GM18868 (cell line): ENCODE measurements at regions not wholly inside any gene's neighbourhood (a gene's known extent, or its start where the extent isn't known, plus 50 kb on each side); places are given as distances from the start of the nearest gene placed in this dataset.
"Not testable (repeated sequence)": the region's sequence is repeated elsewhere in the genome, so short reads cannot be mapped to it uniquely, and the experiment has no call there.

Experiments used
- ATAC-seq: cut with Tn5 transposase; IDR thresholded peaks from one replicate; pipeline ENCODE4 v1.9.1; 2021; ENCODE audit warnings: mild to moderate bottlenecking, moderate library complexity; ENCODE audit not compliant: unreplicated experiment

GRCh38 chr11:88061111-88061510, 114.1 kb downstream of the RAB38 start:
- ATAC-seq, result no peak

- ATAC-seq, result no peak
Measured at GRCh38 chr11:88059326-88059725, 115.9 kb downstream of the RAB38 start.

- ATAC-seq, result no peak
Measured at GRCh38 chr11:88051396-88051795, 123.8 kb downstream of the RAB38 start.

- no peak for ATAC-seq
Measured at GRCh38 chr11:88050247-88050646, 125.0 kb downstream of the RAB38 start.

GRCh38 chr11:88045288-88045687, 130.0 kb downstream of the RAB38 start:
- not testable (repeated sequence) for ATAC-seq

- not testable (repeated sequence) for ATAC-seq
Measured at GRCh38 chr11:88044658-88045057, 130.6 kb downstream of the RAB38 start.

- ATAC-seq, result no peak
Measured at GRCh38 chr11:88043149-88043548, 132.1 kb downstream of the RAB38 start.

GRCh38 chr11:88042647-88043046, 132.6 kb downstream of the RAB38 start:
- ATAC-seq, result no peak

- no peak for ATAC-seq
Measured at GRCh38 chr11:88042238-88042637, 133.0 kb downstream of the RAB38 start.

- no peak for ATAC-seq
Measured at GRCh38 chr11:88041679-88042078, 133.6 kb downstream of the RAB38 start.

GRCh38 chr11:88040148-88040496, 135.1 kb downstream of the RAB38 start:
- no peak for ATAC-seq

- ATAC-seq, result no peak
Measured at GRCh38 chr11:88039476-88040147, 135.6 kb downstream of the RAB38 start.

GRCh38 chr11:88038063-88038462, 137.2 kb downstream of the RAB38 start:
- no peak for ATAC-seq

- no peak for ATAC-seq
Measured at GRCh38 chr11:88036701-88037100, 138.5 kb downstream of the RAB38 start.

- ATAC-seq, result no peak
Measured at GRCh38 chr11:88035271-88035670, 140.0 kb downstream of the RAB38 start.

GRCh38 chr11:88017666-88018065, 157.6 kb downstream of the RAB38 start:
- ATAC-seq, result no peak

GRCh38 chr11:88016392-88017170, 158.7 kb downstream of the RAB38 start:
- peak; percentile 91 for ATAC-seq

GRCh38 chr11:88015170-88015569, 160.1 kb downstream of the RAB38 start:
- ATAC-seq, result no peak

GRCh38 chr11:88013508-88014065, 161.7 kb downstream of the RAB38 start:
- ATAC-seq, result no peak

GRCh38 chr11:88012456-88012855, 162.8 kb downstream of the RAB38 start:
- no peak for ATAC-seq

- ATAC-seq, result no peak
Measured at GRCh38 chr11:87976009-87976408, 199.2 kb downstream of the RAB38 start.

- no peak for ATAC-seq
Measured at GRCh38 chr11:87974797-87975196, 200.4 kb downstream of the RAB38 start.
